ENCODE measurements at regions not wholly inside any gene's neighbourhood (a gene's known extent, or its start where the extent isn't known, plus 50 kb on each side); places are given as distances from the start of the nearest gene placed in this dataset.

DNA sequence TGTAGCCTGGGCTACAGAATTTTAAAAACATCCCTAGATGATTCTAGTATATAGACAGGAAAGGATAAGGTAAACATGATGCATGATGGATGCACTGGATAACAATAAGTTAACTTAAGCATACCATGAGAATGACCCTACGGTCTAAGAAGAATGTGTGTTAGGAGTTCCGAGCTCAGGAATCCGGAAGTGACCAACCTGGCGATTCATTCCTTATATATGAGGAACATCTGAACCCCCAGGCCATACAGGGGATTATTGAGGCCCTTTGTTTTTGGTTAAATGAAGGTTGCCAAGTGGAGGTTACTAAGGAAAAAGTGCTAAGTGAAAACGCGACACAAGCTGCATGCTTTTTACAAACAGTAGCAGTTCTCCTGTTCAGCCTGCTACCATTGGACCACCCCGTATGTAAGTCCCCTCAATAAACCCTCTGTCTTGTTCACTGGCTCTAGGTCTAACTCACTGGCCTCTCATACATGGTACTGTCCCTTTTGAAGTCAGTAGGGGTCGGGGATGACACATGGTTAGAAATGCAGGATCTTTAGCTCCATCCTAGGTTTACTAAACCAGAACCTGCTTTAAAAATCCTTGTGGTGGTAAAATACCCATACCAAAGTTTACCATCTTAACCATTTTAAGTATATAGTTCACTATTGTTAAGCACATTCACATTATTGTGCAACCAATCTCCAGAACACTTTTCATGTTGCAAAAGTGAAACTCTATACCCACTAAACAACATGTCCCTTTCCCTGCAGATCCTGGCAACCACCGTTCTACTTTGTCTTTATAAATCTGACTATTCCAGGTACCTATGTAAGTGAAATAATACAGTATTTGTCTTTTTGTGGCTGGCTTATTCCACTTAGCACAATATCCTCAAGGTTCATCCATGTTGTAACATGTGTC, 111.0 kb upstream of the MAP4K3 start:
- Histone ChIP-seq H3K9me3 (ENCODE audit: insufficient read depth, low read length, severe bottlenecking) (no peaks in the 10 kb centered on the region), H3K4me3 (ENCODE audit: low read depth in 1 of 2, low read length in 2 of 2) (no peak overlapping the region), H3K4me1 (ENCODE audit: insufficient read depth, low read length) (no peaks in the 10 kb centered on the region), H3K79me2 (ENCODE audit: insufficient read depth, low read length) (no peaks in the 10 kb centered on the region), H3K27me3 (ENCODE audit: insufficient read depth, low read length, poor library complexity) (no peaks in the 10 kb centered on the region), H3K9ac (ENCODE audit: low read depth, low read length) (no peak overlapping the region), H3K27ac (ENCODE audit: low read length) (no peak overlapping the region), H3K4me2 (ENCODE audit: insufficient read depth, low read length) (no peak overlapping the region), H3K36me3 (ENCODE audit: insufficient read depth, low read length) (no peaks in the 10 kb centered on the region), H2AFZ (ENCODE audit: low read depth, low read length) (no peak overlapping the region), H4K20me1 (ENCODE audit: insufficient read depth, low read length) (no peaks in the 10 kb centered on the region)
- ATAC-seq (ENCODE audit: insufficient read depth, low read depth) (no peak), DNase-seq (no peak)
- no peak for TF ChIP-seq EZH2 (IDR thresholded peaks at IDR 0.05; ENCODE audit: borderline replicate concordance, low read depth, low read length, severe bottlenecking)
- TF ChIP-seq CTCF (IDR thresholded peaks at IDR 0.05; ENCODE audit: borderline replicate concordance, extremely low read depth, low read length, poor library complexity, severe bottlenecking): no peak

- no peaks in the 10 kb centered on the region for H3K36me3 ChIP-seq (ENCODE audit: insufficient read depth, low read length)
These were observed 111.9 kb upstream of the MAP4K3 start for GRCh38 chr2:39549000-39549399.

GRCh38 chr2:39549718-39550464, 112.8 kb upstream of the MAP4K3 start:
- DNase-seq (no peak), ATAC-seq (ENCODE audit: insufficient read depth, low read depth) (no peak)
- H3K4me2 ChIP-seq (ENCODE audit: insufficient read depth, low read length): no peak overlapping the region
- no peak overlapping the region for H2AFZ ChIP-seq (ENCODE audit: low read depth, low read length)
- H3K79me2 ChIP-seq (ENCODE audit: insufficient read depth, low read length): no peaks in the 10 kb centered on the region
- no peak overlapping the region for H3K9ac ChIP-seq (ENCODE audit: low read depth, low read length)
- H3K4me1 ChIP-seq (ENCODE audit: insufficient read depth, low read length): no peaks in the 10 kb centered on the region
- H4K20me1 ChIP-seq (ENCODE audit: insufficient read depth, low read length): no peaks in the 10 kb centered on the region
- TF ChIP-seq CTCF (IDR thresholded peaks at IDR 0.05; ENCODE audit: borderline replicate concordance, extremely low read depth, low read length, poor library complexity, severe bottlenecking) (no peak), EZH2 (IDR thresholded peaks at IDR 0.05; ENCODE audit: borderline replicate concordance, low read depth, low read length, severe bottlenecking) (no peak)
- no peak overlapping the region for H3K4me3 ChIP-seq (ENCODE audit: low read depth in 1 of 2, low read length in 2 of 2)
- H3K36me3 ChIP-seq (ENCODE audit: insufficient read depth, low read length): no peaks in the 10 kb centered on the region
- H3K27ac ChIP-seq (ENCODE audit: low read length): no peak overlapping the region
- no peaks in the 10 kb centered on the region for H3K27me3 ChIP-seq (ENCODE audit: insufficient read depth, low read length, poor library complexity)
- H3K9me3 ChIP-seq (ENCODE audit: insufficient read depth, low read length, severe bottlenecking): no peaks in the 10 kb centered on the region

More at GRCh38 chr2:39549000-39549399, 111.9 kb upstream of the MAP4K3 start:
- Histone ChIP-seq H3K9me3 (ENCODE audit: insufficient read depth, low read length, severe bottlenecking) (no peaks in the 10 kb centered on the region), H3K4me1 (ENCODE audit: insufficient read depth, low read length) (no peaks in the 10 kb centered on the region), H3K79me2 (ENCODE audit: insufficient read depth, low read length) (no peaks in the 10 kb centered on the region), H3K9ac (ENCODE audit: low read depth, low read length) (no peak overlapping the region), H4K20me1 (ENCODE audit: insufficient read depth, low read length) (no peaks in the 10 kb centered on the region), H3K27me3 (ENCODE audit: insufficient read depth, low read length, poor library complexity) (no peaks in the 10 kb centered on the region), H3K4me2 (ENCODE audit: insufficient read depth, low read length) (no peak overlapping the region), H3K27ac (ENCODE audit: low read length) (no peak overlapping the region), H2AFZ (ENCODE audit: low read depth, low read length) (no peak overlapping the region), H3K4me3 (ENCODE audit: low read depth in 1 of 2, low read length in 2 of 2) (no peak overlapping the region)
- DNase-seq (no peak), ATAC-seq (ENCODE audit: insufficient read depth, low read depth) (no peak)
- TF ChIP-seq EZH2 (IDR thresholded peaks at IDR 0.05; ENCODE audit: borderline replicate concordance, low read depth, low read length, severe bottlenecking) (no peak), CTCF (IDR thresholded peaks at IDR 0.05; ENCODE audit: borderline replicate concordance, extremely low read depth, low read length, poor library complexity, severe bottlenecking) (no peak)

Data from DND-41 (cell line).